ENCODE measurements at regions not wholly inside any gene's neighbourhood (a gene's known extent, or its start where the extent isn't known, plus 50 kb on each side); places are given as distances from the start of the nearest gene placed in this dataset.

GRCh38 chr21:41086569-41086968 lies 81.4 kb upstream of the BACE2 start:
- H3K9me3 ChIP-seq (ENCODE audit: insufficient read depth, low read depth, low read length) = no peaks in the 10 kb centered on the region
- no peaks in the 10 kb centered on the region for H3K4me1 ChIP-seq (ENCODE audit: insufficient read depth, low read length)
- no peaks in the 10 kb centered on the region for H3K27me3 ChIP-seq (ENCODE audit: insufficient read depth, low read length)
- H3K4me3 ChIP-seq (ENCODE audit: low read length) = no peak overlapping the region
- H3K27ac ChIP-seq (ENCODE audit: low read length) = no peak overlapping the region
- no peaks in the 10 kb centered on the region for H3K36me3 ChIP-seq (ENCODE audit: insufficient read depth, low read depth, low read length)
- H3K9ac ChIP-seq (ENCODE audit: low read depth, low read length) = no peak overlapping the region

- Histone ChIP-seq H3K36me3 (ENCODE audit: insufficient read depth, low read depth, low read length) (no peaks in the 10 kb centered on the region), H3K27ac (ENCODE audit: low read length) (no peak overlapping the region), H3K27me3 (ENCODE audit: insufficient read depth, low read length) (no peaks in the 10 kb centered on the region), H3K4me1 (ENCODE audit: insufficient read depth, low read length) (no peaks in the 10 kb centered on the region), H3K9me3 (ENCODE audit: insufficient read depth, low read depth, low read length) (no peaks in the 10 kb centered on the region), H3K4me3 (ENCODE audit: low read length) (no peak overlapping the region), H3K9ac (ENCODE audit: low read depth, low read length) (no peak overlapping the region)
Observed at GRCh38 chr21:41090981-41091380, 77.0 kb upstream of the BACE2 start.

GRCh38 chr21:41091616-41092015 lies 76.3 kb upstream of the BACE2 start:
- H3K4me1 ChIP-seq (ENCODE audit: insufficient read depth, low read length) = no peaks in the 10 kb centered on the region
- no peaks in the 10 kb centered on the region for H3K9me3 ChIP-seq (ENCODE audit: insufficient read depth, low read depth, low read length)
- no peak overlapping the region for H3K27ac ChIP-seq (ENCODE audit: low read length)
- H3K27me3 ChIP-seq (ENCODE audit: insufficient read depth, low read length) = no peaks in the 10 kb centered on the region
- no peak overlapping the region for H3K9ac ChIP-seq (ENCODE audit: low read depth, low read length)
- H3K36me3 ChIP-seq (ENCODE audit: insufficient read depth, low read depth, low read length) = no peaks in the 10 kb centered on the region
- H3K4me3 ChIP-seq (ENCODE audit: low read length) = no peak overlapping the region

GRCh38 chr21:41092312-41092711 lies 75.6 kb upstream of the BACE2 start:
- H3K27ac ChIP-seq (ENCODE audit: low read length) = no peak overlapping the region
- no peaks in the 10 kb centered on the region for H3K9me3 ChIP-seq (ENCODE audit: insufficient read depth, low read depth, low read length)
- H3K4me1 ChIP-seq (ENCODE audit: insufficient read depth, low read length) = no peaks in the 10 kb centered on the region
- no peak overlapping the region for H3K9ac ChIP-seq (ENCODE audit: low read depth, low read length)
- H3K36me3 ChIP-seq (ENCODE audit: insufficient read depth, low read depth, low read length) = no peaks in the 10 kb centered on the region
- no peak overlapping the region for H3K4me3 ChIP-seq (ENCODE audit: low read length)
- H3K27me3 ChIP-seq (ENCODE audit: insufficient read depth, low read length) = no peaks in the 10 kb centered on the region

- peaks cover 5% of the 10 kb centered on the region; the same call in 1 of the 2 replicates for H3K9me3 ChIP-seq (ENCODE audit: insufficient read depth, low read depth, low read length)
- H3K9ac ChIP-seq (ENCODE audit: low read depth, low read length) = no peak overlapping the region
- no peak overlapping the region for H3K4me3 ChIP-seq (ENCODE audit: low read length)
- H3K4me1 ChIP-seq (ENCODE audit: insufficient read depth, low read length) = no peaks in the 10 kb centered on the region
- H3K27me3 ChIP-seq (ENCODE audit: insufficient read depth, low read length) = no peaks in the 10 kb centered on the region
- H3K36me3 ChIP-seq (ENCODE audit: insufficient read depth, low read depth, low read length) = no peaks in the 10 kb centered on the region
- no peak overlapping the region for H3K27ac ChIP-seq (ENCODE audit: low read length)
Observed at GRCh38 chr21:41095983-41096382, 72.0 kb upstream of the BACE2 start.

DNA sequence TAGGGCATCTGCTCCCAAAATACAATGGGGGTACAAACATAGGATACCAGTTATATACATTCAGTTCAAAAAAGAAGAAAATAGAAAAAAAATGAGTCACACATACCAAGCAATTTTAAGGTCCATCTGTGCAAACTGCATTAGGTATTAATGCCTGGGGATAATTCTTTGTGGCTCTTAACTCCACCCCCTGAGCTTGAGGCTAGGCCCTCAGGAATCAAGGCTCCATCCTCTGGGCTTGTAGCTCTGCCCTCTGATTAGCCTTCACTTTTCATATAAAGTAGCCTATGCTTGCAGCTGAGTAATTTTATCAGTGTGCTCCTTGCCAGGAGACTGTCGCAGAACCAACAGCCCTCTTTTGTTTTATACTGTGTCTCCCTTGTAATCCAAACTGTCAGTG lies 69.9 kb upstream of the BACE2 start:
- Histone ChIP-seq H3K4me3 (ENCODE audit: low read length) (no peak overlapping the region), H3K4me1 (ENCODE audit: insufficient read depth, low read length) (no peaks in the 10 kb centered on the region), H3K27me3 (ENCODE audit: insufficient read depth, low read length) (no peaks in the 10 kb centered on the region), H3K9ac (ENCODE audit: low read depth, low read length) (no peak overlapping the region), H3K36me3 (ENCODE audit: insufficient read depth, low read depth, low read length) (no peaks in the 10 kb centered on the region), H3K27ac (ENCODE audit: low read length) (no peak overlapping the region), H3K9me3 (ENCODE audit: insufficient read depth, low read depth, low read length) (peaks cover 5% of the 10 kb centered on the region; the same call in 1 of the 2 replicates)

DNA sequence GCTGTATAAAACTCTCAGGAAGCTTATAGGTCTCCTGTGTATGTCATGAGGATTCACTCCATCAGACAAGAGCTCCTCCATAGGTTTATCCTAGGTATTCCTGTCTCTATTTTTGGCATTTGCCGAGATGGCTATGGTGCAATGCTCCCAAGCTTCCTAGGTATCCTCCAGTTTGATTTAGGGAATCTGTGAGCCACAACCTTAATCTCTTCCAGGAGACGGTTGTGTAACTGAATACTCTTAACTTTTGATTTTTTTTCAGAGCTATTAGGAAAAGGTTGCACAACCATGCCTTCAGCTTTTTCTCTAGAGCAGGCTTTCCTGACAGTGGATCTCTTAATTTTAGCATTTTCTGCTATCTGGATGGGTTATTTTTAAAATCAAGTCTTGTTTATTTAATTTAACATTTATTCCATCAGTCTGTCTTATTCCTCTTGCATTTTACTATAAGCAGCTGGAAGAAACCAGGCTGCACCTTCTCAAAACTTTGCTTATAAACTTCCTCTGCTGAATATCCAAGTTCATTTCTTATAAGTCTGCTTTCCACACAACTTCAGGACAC lies 69.4 kb upstream of the BACE2 start:
- Histone ChIP-seq H3K4me1 (ENCODE audit: insufficient read depth, low read length) (no peaks in the 10 kb centered on the region), H3K27ac (ENCODE audit: low read length) (no peak overlapping the region), H3K9me3 (ENCODE audit: insufficient read depth, low read depth, low read length) (peaks cover 5% of the 10 kb centered on the region; the same call in 1 of the 2 replicates), H3K4me3 (ENCODE audit: low read length) (no peak overlapping the region), H3K36me3 (ENCODE audit: insufficient read depth, low read depth, low read length) (no peaks in the 10 kb centered on the region), H3K9ac (ENCODE audit: low read depth, low read length) (no peak overlapping the region), H3K27me3 (ENCODE audit: insufficient read depth, low read length) (no peaks in the 10 kb centered on the region)

DNA sequence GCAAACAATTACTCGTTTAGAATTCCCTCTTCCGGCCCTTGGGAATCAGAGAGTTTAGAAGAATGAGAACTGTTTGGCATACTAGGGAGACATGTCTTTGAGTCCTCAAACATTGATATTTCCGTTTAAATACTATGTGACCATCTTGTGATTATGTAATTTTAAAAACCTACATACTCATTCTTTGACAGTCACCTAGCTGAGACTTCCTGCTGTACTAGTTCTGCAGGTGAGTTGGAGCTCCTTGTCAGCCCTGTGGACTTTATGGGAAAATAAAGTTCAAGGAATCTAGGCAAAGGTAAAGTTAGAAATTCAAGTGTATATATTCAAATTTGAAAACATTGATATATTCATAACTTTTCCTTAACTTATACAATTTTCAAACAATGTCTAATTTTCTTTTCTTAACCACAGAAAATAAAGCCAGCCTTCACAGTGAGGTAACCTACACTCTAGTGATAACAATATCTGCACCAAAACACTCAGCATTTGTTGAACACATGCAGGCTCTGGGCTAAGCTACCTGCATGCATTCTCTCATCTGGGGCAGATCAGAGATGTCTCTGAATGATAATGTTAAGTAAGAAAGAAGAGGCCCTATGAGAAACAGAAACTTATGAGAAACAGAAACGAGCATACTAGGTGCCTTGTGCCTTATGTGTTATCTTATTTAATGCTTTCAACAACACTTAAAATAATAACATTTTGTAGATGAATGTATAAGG lies 67.0 kb upstream of the BACE2 start:
- H3K9ac ChIP-seq (ENCODE audit: low read depth, low read length) = no peak overlapping the region
- H3K27ac ChIP-seq (ENCODE audit: low read length) = no peak overlapping the region
- peaks cover 5% of the 10 kb centered on the region; the same call in 1 of the 2 replicates for H3K9me3 ChIP-seq (ENCODE audit: insufficient read depth, low read depth, low read length)
- no peaks in the 10 kb centered on the region for H3K4me1 ChIP-seq (ENCODE audit: insufficient read depth, low read length)
- H3K27me3 ChIP-seq (ENCODE audit: insufficient read depth, low read length) = no peaks in the 10 kb centered on the region
- H3K4me3 ChIP-seq (ENCODE audit: low read length) = no peak overlapping the region
- H3K36me3 ChIP-seq (ENCODE audit: insufficient read depth, low read depth, low read length) = no peaks in the 10 kb centered on the region

GRCh38 chr21:41102281-41102680 lies 65.7 kb upstream of the BACE2 start:
- Histone ChIP-seq H3K27me3 (ENCODE audit: insufficient read depth, low read length) (no peaks in the 10 kb centered on the region), H3K9ac (ENCODE audit: low read depth, low read length) (no peak overlapping the region), H3K4me3 (ENCODE audit: low read length) (no peak overlapping the region), H3K9me3 (ENCODE audit: insufficient read depth, low read depth, low read length) (peaks cover 5% of the 10 kb centered on the region; the same call in 1 of the 2 replicates), H3K27ac (ENCODE audit: low read length) (no peak overlapping the region), H3K36me3 (ENCODE audit: insufficient read depth, low read depth, low read length) (no peaks in the 10 kb centered on the region), H3K4me1 (ENCODE audit: insufficient read depth, low read length) (no peaks in the 10 kb centered on the region)

DNA sequence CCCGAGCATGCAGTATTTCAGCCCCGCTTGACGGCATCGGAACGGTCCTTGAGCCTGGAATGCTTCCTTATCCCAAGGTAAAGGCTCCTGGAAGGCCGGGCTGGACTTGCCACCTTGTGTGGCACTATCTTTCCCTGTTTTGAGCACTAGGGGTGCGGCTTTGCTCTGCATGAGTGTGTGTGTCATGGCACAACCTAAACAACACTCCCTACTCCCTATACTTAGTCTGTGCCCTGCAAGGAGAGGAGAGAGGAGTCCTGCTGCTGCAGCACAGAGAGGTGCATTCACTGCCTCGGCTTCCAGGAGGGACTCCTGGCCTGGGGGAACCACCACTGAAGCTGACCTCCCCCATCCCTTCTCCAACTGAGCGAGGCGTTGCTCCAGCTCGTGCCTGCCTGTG lies 60.4 kb upstream of the BACE2 start:
- H3K27me3 ChIP-seq (ENCODE audit: insufficient read depth, low read length) = no peaks in the 10 kb centered on the region
- no peak overlapping the region for H3K4me3 ChIP-seq (ENCODE audit: low read length)
- H3K36me3 ChIP-seq (ENCODE audit: insufficient read depth, low read depth, low read length) = no peaks in the 10 kb centered on the region
- H3K4me1 ChIP-seq (ENCODE audit: insufficient read depth, low read length) = no peaks in the 10 kb centered on the region
- no peak overlapping the region for H3K27ac ChIP-seq (ENCODE audit: low read length)
- no peaks in the 10 kb centered on the region for H3K9me3 ChIP-seq (ENCODE audit: insufficient read depth, low read depth, low read length)
- H3K9ac ChIP-seq (ENCODE audit: low read depth, low read length) = no peak overlapping the region

DNA sequence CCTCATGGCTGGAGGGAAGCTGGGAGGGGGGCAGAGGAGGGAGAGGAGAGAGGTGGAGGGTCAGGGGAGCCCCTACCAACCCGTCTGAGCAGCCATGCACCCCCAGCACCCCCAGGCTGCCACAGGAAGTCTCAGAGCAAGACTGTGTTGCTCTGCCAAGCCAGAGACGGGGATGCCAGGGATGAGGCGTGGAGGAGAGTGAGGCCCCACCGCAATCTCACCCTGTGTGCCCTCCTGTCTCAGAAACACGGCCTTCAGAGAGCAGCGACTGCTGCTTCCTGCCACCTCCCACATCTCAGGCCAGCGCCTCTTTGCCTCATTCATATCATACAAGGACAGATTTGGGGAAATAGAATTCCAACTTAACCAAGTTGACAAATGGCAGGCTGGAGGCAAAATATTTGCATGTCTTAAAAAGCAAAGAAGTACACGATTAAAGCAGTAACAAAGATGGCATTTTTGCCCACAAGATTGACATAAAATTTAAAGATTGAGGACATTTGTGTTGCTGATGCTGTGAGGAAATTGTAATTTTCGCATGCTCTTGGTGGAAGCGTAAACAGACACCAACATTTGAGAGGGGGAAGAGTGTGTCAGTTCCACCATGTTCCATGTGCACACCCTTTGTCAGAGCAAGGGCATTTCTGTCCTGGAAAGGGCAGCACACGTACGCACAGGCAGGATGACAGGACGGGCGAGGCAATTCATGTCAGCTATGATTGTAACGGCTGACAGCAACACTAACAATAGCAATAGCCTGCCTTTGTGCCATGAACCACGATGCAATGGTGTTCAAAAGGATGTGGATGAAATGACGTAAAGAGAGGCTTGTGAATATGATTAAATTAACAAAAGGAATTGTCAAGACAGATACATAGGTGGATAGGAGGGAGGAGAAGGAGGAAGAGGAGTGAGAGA lies 59.0 kb upstream of the BACE2 start:
- Histone ChIP-seq H3K4me1 (ENCODE audit: insufficient read depth, low read length) (peaks cover 7% of the 10 kb centered on the region; the same call in 1 of the 2 replicates), H3K4me3 (ENCODE audit: low read length) (no peak overlapping the region), H3K9me3 (ENCODE audit: insufficient read depth, low read depth, low read length) (no peaks in the 10 kb centered on the region), H3K36me3 (ENCODE audit: insufficient read depth, low read depth, low read length) (no peaks in the 10 kb centered on the region), H3K27ac (ENCODE audit: low read length) (no peak overlapping the region), H3K27me3 (ENCODE audit: insufficient read depth, low read length) (no peaks in the 10 kb centered on the region), H3K9ac (ENCODE audit: low read depth, low read length) (no peak overlapping the region)
